HG02588 (cell line): ENCODE measurements at regions not wholly inside any gene's neighbourhood (a gene's known extent, or its start where the extent isn't known, plus 50 kb on each side); places are given as distances from the start of the nearest gene placed in this dataset.
"Not testable (repeated sequence)": the region's sequence is repeated elsewhere in the genome, so short reads cannot be mapped to it uniquely, and the experiment has no call there.

ENCODE experiments used
- ATAC-seq: cut with Tn5 transposase; IDR thresholded peaks from one replicate; pipeline ENCODE4 v1.9.1; 2021; ENCODE audit warnings: mild to moderate bottlenecking, moderate library complexity; ENCODE audit not compliant: unreplicated experiment

DNA sequence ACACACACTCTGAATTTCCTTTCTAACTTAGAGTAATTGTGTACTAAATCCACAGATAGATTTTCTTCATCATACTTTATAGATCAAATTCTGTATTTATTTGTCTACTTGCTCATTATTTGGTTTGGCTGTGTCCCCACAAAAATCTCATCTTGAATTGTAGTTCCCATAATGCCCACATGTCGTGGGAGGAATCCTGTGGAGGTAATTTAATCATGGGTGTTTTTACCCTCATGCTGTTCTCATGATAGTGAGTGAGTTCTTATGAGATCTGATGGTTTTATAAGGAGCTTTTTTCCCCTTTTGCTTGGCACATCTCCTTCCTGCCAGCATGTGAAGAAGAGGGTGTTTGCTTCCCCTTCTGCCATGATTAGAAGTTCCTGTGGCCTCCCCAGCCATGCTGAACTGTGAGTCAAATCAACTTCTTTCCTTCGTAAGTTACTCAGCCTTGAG, 198.3 kb upstream of the TGFBR2 start:
- ATAC-seq = no peak

DNA sequence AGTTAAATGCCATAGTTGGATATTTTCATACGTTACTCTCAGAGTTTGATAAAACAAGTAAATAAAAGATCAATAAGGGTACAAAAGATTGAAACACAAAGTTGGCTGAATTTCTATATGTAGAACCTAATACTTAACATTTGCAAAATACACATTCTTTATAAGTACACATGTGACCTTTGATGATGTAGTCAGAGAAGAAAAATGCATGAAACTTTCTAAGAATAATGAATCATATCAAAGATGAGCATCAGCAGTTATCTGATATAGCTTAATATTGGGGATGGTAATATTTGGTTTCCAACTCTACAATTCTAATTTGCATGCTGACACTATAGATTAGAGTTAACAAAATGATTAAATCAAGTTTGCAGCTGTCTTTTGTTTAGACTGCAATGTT, 188.0 kb upstream of the TGFBR2 start:
- ATAC-seq = no peak

DNA sequence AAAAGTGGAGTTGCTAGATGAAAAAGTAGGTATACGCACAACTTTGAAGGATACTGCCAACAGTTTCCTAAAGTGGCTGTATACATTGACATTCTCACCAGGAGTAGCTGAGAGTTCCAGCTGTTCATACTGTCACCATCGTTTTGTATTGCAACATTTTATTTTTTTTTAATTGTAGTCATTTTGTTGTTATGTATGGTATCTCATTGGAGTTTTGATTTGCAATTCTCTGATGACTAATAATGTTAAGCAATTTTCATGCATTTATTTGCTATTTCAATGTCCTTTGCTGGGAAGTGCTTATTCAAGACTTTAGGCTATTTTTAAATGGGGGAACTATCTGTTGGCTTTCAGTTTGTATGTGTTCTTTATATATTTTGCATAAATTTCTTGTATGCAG, 185.1 kb upstream of the TGFBR2 start:
- ATAC-seq = no peak

DNA sequence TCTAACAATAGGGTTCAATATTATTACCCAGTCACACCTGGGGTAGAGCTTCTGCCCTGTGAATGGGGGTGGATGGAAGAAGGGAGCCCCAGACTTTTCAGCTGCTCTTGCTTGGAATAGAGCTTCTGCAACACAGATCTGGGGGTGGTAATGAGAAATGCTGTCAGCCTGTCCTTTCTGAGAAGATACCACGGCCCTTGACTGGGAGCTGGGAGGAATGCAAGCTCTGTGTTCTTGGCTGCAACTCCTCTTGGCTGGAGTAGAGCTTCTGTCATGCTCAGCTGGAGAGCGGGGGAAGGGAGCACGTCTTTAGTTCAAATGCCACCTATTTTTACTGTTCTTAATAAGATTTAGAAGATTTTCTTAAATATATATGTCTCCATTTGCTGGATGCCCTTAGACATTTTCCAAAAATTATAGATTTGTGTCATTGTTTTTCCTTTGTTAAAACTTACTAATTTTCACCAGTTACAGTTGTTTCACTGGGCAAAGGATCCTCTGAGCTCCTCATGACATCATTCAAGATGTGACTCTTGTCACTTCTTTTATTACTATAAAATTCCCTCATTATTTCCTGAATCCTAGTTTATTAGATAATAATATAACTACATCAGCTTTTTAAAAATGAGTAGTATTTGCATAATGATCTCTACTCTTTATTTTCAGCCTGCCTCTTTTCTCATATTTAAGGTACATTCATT, 180.0 kb upstream of the TGFBR2 start:
- ATAC-seq = no peak

DNA sequence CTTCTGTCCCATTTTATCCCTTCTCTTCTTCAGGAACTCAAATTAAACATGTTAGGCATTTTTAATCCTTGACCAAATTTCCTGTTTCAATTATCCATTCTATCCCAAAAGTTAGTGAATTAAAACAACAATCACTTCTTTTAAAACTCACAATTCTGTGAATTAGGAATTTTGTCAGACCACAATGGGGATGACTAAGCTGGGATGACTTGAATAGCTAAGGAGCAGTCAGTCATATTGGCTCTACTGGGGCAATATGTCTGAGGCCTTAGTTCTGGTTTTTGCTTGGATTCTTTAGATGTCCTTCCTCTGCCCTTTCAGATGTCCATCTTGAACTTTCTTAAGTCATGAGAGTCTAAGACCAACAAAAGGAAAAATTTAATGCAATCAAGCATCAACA, 178.2 kb upstream of the TGFBR2 start:
- ATAC-seq = no peak

DNA sequence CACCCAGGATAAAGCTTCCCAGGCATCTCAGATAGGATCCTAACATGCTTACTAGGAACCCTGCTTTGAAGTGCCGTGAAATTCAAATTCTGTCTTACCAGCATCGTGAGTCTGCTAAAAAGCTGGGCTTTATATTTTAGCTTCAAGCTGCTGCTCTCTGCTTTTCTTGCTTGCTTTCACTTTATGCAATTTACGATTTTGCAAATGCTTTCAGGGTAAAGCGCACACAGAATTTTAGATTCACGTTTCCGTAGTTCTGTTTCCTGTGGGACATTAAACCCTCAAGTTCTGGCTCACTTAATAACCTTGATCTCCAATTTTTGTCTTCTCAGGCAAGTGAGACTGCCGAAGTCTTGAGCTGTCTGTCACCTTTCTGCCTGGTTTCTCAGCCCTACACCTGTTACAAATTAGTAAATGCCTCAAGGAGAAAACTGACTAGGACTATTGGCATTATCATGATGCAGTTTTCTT, 170.5 kb upstream of the TGFBR2 start:
- no peak for ATAC-seq

DNA sequence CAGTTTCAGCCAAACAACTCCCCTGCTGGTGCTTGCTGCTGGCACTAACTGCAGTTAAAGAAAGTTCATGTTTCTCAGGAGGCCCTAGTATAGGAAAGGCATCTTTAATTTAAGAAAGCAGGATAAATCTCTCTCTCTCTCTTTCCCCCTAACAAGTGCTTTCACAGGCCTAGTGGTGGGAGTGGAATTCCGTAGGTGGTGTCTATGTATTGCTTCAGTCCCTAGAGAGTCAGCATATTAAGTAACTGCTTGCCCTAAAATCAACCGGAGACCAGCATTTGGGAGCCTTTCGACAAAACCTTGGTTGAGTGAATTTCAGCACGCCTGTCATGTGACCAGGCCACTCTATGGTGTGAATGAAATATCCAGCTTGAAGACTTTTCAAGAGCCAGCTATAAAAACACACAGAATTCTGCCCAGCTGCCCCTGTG, 169.2 kb upstream of the TGFBR2 start:
- ATAC-seq = no peak

DNA sequence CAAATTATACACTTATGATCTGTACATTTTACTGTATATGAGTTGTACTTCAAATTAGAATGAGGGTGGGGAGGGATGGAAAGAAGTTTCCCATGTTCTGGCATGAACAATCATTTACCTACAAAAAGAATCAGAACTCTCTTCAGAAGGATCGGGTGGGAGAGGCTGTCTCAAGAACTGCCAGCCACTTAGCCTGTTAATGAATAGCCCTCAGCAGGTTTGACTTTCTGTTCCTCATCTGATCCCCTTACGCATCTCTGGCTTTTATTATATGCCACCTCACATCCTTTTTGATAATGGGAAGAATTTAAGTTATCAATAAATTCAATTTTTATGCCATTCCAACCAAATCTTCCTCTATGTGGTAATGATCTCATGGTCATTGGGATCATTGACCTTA, 168.3 kb upstream of the TGFBR2 start:
- ATAC-seq = no peak

DNA sequence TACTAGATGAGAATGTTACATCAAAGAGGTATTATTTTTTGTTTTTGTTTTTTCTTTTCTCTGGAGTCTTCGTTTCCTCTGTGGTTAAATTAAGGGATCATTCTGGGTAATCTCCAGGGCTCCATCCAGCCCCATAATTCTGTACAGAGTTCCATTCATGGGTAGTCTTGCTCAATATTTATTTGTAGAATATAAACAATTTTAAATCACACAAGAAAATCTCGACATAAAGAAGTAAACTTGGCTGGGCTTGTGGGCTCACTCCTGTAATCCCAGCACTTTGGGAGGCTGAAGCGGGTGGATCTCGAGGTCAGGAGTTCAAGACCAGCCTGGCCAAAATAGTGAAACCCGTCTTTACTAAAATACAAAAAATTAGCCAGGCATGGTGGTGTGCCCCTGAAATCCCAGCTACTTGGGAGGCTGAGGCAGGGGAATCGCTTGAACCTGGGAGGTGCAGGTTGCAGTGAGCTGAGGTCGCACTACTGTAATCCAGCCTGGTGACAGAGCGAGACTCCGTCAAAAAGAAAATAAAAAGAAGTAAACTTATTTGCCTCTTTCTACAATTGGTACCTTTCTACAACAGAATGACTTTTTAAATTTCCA, 166.8 kb upstream of the TGFBR2 start:
- no peak for ATAC-seq

DNA sequence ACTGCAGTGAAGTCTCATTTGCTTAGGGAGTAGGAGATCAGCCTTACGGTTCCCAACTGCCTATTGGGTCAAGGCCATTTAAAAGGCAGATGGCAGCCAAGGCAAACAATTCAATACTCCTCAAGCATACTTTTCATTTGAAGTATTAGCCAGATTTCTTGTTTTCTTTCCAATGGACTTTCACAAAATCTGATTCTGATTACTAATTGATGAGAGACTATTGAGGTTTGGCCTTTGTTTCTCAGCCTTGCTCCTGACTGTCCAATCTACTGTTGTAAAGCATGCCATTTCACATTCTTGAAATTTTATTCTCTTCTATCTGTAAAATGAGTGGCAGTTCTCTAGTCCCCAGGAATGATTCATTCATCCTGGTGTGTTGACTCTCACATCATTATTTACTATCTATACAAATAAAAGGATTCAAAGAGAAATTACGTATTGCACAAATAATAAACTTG, 166.2 kb upstream of the TGFBR2 start:
- no peak for ATAC-seq

DNA sequence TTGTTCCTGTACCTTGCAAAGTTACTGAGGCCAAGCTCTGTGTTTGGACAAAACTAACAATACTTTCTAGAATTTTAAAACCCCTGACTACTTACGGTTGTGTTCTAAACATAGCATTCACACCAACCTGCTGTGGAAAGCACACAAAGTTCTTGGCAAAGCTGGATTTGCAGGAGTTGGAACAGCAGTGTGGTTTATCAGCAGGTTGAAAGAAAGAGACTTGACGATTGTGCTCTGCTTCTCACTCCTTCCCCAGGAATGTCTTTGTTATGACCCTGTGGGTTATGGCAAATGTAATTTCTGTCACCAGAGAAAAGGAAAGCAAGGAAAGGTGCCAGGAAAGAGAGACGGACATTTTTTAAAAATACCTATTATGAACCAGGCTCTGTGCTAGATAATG, 165.5 kb upstream of the TGFBR2 start:
- no peak for ATAC-seq

DNA sequence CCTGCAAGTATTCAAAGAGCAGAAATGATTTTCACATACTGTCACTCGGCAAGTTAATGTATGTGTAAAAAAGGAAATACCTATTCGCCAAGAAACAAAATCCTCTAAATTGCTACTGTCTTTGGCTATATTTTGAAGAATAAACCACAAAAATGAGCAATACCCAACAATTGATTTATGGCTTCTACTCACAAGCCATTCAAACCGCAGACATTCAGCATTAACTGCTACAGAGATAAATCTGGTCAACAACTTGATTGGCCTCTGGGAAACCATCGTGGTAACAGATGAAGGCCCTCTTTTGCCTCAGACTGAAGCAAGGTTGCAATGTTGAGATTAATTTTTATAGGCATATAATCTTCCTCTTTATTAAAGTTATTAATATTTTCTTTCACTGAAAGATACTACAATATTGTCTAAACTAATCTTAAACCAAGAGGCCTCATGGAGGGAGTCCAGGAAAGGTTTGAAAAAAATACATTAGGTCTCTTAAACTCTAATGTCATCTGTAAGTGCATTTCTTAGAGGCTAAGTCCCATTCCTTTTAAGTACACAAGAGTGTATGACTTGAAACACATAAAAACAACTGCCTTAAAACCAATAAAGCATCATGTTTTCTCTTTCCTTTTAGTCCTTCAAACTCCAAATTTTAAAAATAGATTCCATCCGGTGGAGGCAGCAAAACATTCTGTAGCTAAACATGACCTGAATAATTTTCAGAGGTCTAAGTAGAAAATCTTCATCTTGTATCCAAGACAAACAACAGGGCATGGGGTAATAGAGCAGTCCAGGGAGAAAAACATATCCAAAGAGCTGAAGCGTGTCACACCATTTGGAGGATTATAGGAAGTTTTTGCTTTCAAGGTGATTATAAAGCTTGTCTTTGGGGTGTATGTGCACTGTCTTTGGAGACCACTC, 162.4 kb upstream of the TGFBR2 start:
- ATAC-seq = no peak

DNA sequence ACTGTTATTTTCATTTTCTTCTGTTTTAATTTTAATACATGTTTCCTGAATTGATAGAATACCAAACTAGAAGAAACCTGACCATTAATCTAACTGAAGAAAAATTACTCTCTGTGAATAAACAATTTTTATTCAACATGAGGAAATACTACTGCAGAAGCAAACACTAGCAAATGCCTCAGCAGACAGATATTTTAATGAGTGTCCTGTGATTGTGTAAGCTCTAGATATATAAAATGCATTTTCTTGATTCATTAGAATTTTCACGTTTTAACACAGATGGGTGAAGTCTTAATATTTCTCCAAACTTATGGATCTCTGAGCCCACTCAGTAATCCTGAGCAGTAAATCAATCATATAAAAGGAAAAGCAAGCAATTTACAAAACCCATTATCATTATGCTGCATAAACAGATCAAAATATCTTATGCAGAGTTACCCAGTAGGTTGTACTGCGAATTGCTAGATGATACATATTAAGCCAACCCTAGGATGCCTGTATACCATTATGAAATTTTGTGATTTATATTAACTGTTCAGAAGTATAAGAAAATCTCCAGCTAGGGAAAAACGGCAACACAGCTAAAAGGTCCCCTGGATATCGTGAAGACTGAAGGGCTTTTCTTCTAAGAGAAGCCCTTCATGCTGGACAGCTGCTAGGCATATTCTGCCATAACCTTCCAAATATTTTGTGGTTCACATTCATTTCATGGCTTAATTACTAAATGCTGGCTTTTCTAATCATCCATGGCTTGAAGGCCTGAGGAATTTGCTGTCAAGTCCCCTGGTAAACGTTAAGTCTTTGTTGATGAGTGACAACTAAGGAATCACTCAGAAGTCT, 157.7 kb upstream of the TGFBR2 start:
- ATAC-seq = no peak

DNA sequence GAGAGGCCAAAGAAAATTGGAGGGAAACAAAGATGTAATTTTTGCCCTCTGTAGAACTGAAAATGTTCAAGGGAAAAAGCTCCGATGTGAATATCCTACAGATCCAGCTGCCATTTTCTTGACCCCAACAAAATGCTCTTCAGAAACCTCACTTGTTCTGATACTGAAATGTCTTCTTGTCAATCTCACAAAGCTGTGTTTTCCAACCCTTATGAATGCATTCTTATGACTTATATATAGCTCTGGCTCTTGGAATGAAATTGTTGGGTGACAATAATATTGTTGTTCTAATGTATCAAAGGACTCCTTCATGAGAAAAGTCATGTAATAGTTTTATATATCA, 157.1 kb upstream of the TGFBR2 start:
- no peak for ATAC-seq

DNA sequence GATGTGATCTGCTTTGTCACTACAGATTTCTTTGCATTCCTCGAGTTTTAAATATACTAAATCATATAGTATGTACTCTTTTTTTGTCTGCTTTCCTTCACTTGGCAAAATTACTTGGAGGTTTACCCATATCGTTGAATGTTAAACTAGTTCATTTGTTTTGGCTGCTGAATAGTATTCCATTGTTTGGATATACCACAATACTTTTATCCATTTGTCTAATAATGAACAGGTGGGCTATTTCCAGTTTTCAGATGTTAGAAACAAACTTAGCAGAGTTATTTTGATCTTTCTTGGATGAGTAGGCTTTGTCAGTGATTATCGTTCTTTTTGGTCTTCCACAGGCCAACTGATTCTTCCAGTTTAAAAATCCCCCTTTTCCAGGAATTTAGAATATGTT, 154.0 kb upstream of the TGFBR2 start:
- ATAC-seq = no peak

DNA sequence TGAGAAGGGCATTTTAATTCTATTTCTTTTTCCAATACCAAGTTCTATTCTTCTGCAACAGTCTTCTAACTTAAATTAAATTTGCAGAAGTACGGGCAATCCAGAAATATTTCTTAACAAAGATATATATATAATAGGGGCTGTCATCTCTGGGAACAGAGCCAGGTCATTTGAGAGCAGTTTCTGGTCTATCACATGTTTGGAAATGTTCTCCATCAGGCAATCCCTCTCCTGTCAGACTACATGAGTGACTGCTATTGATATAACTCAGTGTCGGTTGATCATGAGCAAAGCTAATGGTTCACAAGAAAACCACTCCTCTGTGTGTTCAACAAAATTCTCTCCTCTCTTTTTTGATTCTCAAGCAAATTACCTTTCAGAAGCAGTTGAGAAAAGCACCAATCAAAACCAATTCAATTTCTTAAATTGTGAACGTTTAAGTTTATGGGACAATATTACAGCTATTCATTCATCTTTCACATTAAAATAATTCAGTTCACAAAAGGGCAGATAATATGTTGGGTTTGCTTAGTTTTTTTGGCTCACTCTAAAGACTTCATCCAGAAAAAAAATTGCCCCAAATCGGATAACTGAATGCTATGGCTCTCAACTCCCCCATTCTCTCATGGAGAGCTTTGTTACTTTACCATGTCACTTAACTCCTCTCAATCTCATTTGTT, 152.9 kb upstream of the TGFBR2 start:
- no peak for ATAC-seq

DNA sequence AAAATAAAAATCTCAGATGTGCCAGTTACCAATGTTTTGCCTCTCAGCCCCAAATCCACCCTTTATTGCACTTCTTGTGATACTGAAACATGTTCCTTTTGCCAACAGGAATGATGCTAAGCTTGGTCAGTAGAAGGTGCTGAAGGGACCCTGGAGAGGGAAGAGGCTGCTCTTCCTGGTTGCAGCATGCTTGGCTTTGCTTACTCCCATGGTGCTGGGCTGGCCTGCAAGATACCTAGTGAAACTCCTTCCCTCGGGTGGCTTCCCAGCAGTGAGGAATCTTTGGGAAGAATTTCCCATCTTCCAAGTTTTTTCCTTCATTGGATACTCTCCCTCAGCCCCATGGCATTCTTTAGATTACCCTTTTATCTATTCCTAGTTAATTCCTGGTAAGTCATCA, 151.8 kb upstream of the TGFBR2 start:
- ATAC-seq = no peak

DNA sequence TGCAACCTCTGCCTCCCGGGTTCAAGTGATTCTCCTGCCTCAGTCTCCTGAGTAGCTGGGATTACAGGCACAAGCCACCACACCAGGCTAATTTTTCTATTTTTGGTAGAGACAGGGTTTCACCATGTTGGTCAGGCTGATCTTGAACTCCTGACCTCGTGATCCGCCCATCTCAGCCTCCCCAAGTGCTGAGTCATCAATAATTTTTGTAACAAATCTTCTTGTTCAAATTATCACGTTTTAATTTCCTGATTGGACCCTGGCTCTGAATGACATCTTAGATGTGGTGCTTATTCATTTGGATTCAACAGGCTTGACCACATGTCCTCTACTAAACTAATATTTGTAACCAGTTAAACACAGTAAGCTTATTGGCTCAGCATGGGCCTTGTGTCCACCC, 151.3 kb upstream of the TGFBR2 start:
- not testable (repeated sequence) for ATAC-seq

DNA sequence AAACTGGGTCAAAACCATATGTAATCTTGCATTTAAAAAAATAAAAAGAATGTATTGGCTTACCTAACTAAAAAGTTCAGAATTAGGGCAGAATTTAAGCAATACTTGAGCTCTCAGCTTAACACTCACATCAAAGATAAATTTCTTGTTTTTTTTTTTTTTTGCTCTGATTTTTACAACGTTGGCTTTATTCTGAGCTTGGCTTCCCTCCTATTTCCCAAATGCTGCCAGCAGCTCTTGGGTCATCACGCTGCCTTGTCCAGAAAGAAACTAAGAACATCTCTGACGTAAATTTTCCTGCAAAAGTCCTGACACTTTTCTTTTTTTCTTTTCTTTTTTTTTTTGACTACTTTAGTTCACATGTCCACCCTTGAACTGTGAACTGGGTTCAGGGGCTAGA, 150.6 kb upstream of the TGFBR2 start:
- no peak for ATAC-seq

DNA sequence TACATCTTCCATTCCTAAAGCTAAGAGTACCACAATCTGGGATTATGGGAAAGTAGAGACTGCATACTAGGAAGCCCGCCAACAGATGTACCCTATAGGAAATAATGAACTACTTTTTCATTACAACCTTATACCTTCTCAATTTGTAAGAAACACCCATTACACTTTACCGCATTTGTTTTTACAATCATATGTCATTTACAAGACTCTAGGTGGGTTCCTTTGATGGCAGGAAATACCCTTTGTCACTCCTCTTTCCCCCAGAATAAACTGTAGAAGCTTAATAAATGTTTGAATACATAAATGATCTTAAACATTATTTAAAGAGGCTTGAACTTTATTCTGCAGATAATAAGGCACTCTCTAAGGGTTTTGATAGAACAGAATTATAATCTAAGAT, 150.1 kb upstream of the TGFBR2 start:
- ATAC-seq = no peak
